ENCODE measurements at regions not wholly inside any gene's neighbourhood (a gene's known extent, or its start where the extent isn't known, plus 50 kb on each side); places are given as distances from the start of the nearest gene placed in this dataset.

DNA sequence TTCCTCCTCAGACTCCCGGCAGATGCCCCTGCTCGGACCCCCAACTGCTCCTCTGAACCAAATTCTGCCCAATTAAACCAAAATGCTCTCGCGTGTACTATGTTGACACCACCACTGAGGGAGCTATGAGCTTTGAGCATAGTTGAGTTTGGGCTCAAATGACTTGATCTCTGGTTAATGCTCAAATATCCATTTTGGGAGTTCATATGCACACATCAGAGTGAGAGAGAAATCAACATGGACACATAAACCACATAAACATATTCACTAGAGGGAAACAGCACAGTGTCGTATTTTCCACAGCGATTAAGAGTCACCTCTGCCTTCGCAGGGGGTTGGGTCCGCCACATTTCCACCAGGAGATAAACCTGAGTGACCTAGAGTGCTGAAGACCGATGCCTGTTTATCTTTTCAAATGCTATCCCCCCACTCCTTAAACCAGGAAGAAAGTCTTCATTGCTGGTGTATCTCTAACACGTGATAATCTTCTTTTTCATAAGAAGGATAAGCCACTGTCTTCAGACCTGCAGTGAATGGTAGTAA is 59.4 kb upstream of the FOXN3 start:
- no peaks in the 10 kb centered on the region for H3K27me3 ChIP-seq
- TF ChIP-seq CTCF (IDR thresholded peaks at IDR 0.05) (no peak), POLR2A (IDR thresholded peaks at IDR 0.05) (no peak), POLR2AphosphoS5 (IDR thresholded peaks at IDR 0.05; ENCODE audit: insufficient read depth in 1 of 2, low read depth in 1 of 2) (no peak)
- no peak for DNase-seq (ENCODE audit: extremely low spot score in 2 of 2)
- no peak overlapping the region for H3K27ac ChIP-seq
- H3K36me3 ChIP-seq, result no peaks in the 10 kb centered on the region
- intact Hi-C loops (cut with DNase I), result no loop called here
- no peaks in the 10 kb centered on the region for H3K9me3 ChIP-seq
- no peaks in the 10 kb centered on the region for H3K4me1 ChIP-seq
- no peak overlapping the region for H3K4me3 ChIP-seq

GRCh38 chr14:89474464-89474863 is 57.4 kb upstream of the FOXN3 start:
- Histone ChIP-seq H3K36me3 (no peaks in the 10 kb centered on the region), H3K4me3 (no peak overlapping the region), H3K4me1 (no peaks in the 10 kb centered on the region), H3K9me3 (no peaks in the 10 kb centered on the region), H3K27ac (no peak overlapping the region), H3K27me3 (no peaks in the 10 kb centered on the region)
- no peak for DNase-seq (ENCODE audit: extremely low spot score in 2 of 2)
- TF ChIP-seq CTCF (IDR thresholded peaks at IDR 0.05), result no peak
- no peak for TF ChIP-seq POLR2AphosphoS5 (IDR thresholded peaks at IDR 0.05; ENCODE audit: insufficient read depth in 1 of 2, low read depth in 1 of 2)
- TF ChIP-seq POLR2A (IDR thresholded peaks at IDR 0.05), result no peak
- intact Hi-C loops (cut with DNase I), result no loop called here

GRCh38 chr14:89473989-89474388 is 57.0 kb upstream of the FOXN3 start:
- no peak overlapping the region for H3K4me3 ChIP-seq
- no peaks in the 10 kb centered on the region for H3K27me3 ChIP-seq
- TF ChIP-seq CTCF (IDR thresholded peaks at IDR 0.05), result no peak
- no peak for TF ChIP-seq POLR2A (IDR thresholded peaks at IDR 0.05)
- TF ChIP-seq POLR2AphosphoS5 (IDR thresholded peaks at IDR 0.05; ENCODE audit: insufficient read depth in 1 of 2, low read depth in 1 of 2), result no peak
- no peaks in the 10 kb centered on the region for H3K4me1 ChIP-seq
- H3K36me3 ChIP-seq, result no peaks in the 10 kb centered on the region
- intact Hi-C loops (cut with DNase I), result no loop called here
- H3K27ac ChIP-seq, result no peak overlapping the region
- H3K9me3 ChIP-seq, result no peaks in the 10 kb centered on the region
- DNase-seq (ENCODE audit: extremely low spot score in 2 of 2), result no peak

DNA sequence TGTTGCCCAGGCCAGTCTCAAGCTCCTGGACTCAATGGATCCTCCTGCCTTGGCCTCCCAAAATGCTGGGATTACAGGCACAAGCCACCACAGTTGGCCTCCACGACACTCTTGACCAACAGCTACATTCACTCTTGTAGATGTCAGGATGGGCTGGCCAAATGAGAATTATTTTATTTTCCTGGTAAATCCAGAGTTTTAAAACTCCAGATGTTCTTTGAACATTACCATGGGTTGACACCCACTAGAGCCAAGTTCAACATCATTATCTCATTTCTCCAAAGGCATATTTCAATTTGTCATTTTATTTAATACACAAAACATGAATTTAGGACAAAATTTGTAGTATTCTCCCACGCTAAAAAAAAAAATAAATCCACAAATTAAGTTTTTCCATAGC is 56.5 kb upstream of the FOXN3 start:
- TF ChIP-seq CTCF (IDR thresholded peaks at IDR 0.05) (no peak), POLR2AphosphoS5 (IDR thresholded peaks at IDR 0.05; ENCODE audit: insufficient read depth in 1 of 2, low read depth in 1 of 2) (no peak), POLR2A (IDR thresholded peaks at IDR 0.05) (no peak)
- Histone ChIP-seq H3K9me3 (no peaks in the 10 kb centered on the region), H3K4me1 (no peaks in the 10 kb centered on the region), H3K36me3 (no peaks in the 10 kb centered on the region), H3K27me3 (no peaks in the 10 kb centered on the region), H3K27ac (no peak overlapping the region), H3K4me3 (no peak overlapping the region)
- intact Hi-C loops (cut with DNase I), result no loop called here
- DNase-seq (ENCODE audit: extremely low spot score in 2 of 2), result no peak

DNA sequence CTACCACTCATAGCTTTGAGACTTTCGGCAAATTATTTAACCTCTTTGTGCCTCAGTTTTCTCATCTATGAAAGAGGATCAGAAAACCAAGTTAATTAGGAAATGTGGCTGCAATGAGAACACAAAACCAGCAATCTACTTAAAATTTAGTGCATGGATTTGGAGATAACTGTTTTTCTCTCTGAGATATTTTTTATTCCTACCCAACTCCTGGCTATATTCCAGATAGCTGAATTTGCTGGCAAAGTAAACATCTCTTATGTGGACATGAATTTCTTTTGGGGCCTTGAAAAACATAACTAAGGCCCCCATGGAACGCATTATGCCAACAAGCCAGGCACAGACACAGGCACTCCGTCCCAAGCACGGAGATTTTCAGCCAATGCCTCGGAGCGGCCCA is 53.4 kb upstream of the FOXN3 start:
- H3K36me3 ChIP-seq, result no peaks in the 10 kb centered on the region
- H3K4me1 ChIP-seq, result no peaks in the 10 kb centered on the region
- intact Hi-C loops (cut with DNase I), result no loop called here
- H3K27ac ChIP-seq, result no peak overlapping the region
- no peak for DNase-seq (ENCODE audit: extremely low spot score in 2 of 2)
- no peaks in the 10 kb centered on the region for H3K27me3 ChIP-seq
- TF ChIP-seq POLR2A (IDR thresholded peaks at IDR 0.05) (no peak), CTCF (IDR thresholded peaks at IDR 0.05) (no peak), POLR2AphosphoS5 (IDR thresholded peaks at IDR 0.05; ENCODE audit: insufficient read depth in 1 of 2, low read depth in 1 of 2) (no peak)
- H3K9me3 ChIP-seq, result no peaks in the 10 kb centered on the region
- H3K4me3 ChIP-seq, result no peak overlapping the region

Data from vagina (tissue), 2 donors.